ENCODE measurements at regions not wholly inside any gene's neighbourhood (a gene's known extent, or its start where the extent isn't known, plus 50 kb on each side); places are given as distances from the start of the nearest gene placed in this dataset.
"Not testable (repeated sequence)": the region's sequence is repeated elsewhere in the genome, so short reads cannot be mapped to it uniquely, and the experiment has no call there.

- not testable (repeated sequence) for TF ChIP-seq CTCF, POLR2A (IDR thresholded peaks at IDR 0.05)
Observed at GRCh38 chr3:130166856-130167255, 85.2 kb downstream of the ALG1L2 start.
